GM12892 (cell line): ENCODE measurements at regions not wholly inside any gene's neighbourhood (a gene's known extent, or its start where the extent isn't known, plus 50 kb on each side); places are given as distances from the start of the nearest gene placed in this dataset.

Source experiments
- POLR2A ChIP-seq: IDR thresholded peaks from 2 replicates; pipeline ENCODE4 v1.6.1; 2011; ENCODE audit warnings: low read depth, low read length, control low read depth
- POLR2AphosphoS5 ChIP-seq: IDR thresholded peaks from 2 replicates; pipeline ENCODE4 v1.6.1; 2011; ENCODE audit warnings: low read depth, low read length, control low read depth

DNA sequence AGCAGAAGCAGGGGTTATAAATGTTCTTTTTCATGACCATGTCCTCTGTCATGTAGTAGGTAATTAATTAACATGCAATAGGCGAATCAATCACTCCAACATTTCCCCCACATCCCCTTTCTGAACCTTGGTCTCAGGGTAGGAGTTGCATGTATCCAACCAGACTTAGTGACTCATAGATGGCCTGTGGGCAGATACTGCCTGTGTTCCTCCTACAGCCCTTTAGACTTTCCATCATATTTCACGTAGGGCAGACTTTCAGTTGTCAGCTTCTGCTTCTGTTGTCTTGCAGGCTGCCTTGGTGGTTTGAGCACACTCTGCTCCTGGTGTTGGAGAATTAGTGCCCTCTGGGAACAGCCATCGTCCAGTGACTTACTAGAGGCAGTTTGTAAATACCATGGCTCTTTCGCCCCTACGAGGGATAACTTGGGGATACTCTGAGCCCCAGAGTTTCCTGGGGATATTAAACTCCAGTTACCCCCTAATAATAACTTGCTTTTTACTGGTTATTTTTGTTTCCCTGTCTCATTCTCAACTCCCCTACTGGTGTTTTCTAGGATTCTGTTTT lies 244.4 kb downstream of the EDEM1 start:
- TF ChIP-seq POLR2A: no peak
- no peak for TF ChIP-seq POLR2AphosphoS5
